PC-3 (cell line): ENCODE measurements at regions not wholly inside any gene's neighbourhood (a gene's known extent, or its start where the extent isn't known, plus 50 kb on each side); places are given as distances from the start of the nearest gene placed in this dataset.

ENCODE experiments used
- ATAC-seq: fragments of 200-7000 bp; cut with Tn5 transposase; 2 replicates; pipeline ENCODE4 v1.9.1; 2020; ENCODE audit warnings: mild to moderate bottlenecking, moderate library complexity
- BruUV-seq: library from RNA; stranded (reverse); fragments of 400-500 nt; replicated peaks from 2 replicates; lab custom pipeline; 2021; lab: Mats Ljungman, UMichigan
- CTCF ChIA-PET: fragments of 300-600 bp; sonication (Branson Sonifier 250); formaldehyde crosslinking; loops from one replicate; lab custom pipeline; 2022; ENCODE audit warnings: antibody characterized with exemption; lab: Charles Lee
- POLR2A ChIA-PET: fragments of 300-600 bp; sonication (Branson Sonifier 250); formaldehyde crosslinking; loops from one replicate; lab custom pipeline; 2022; ENCODE audit warnings: antibody characterized with exemption; ENCODE audit not compliant: unreplicated experiment; lab: Charles Lee
- DNase-seq: peaks from one replicate; pipeline ENCODE4 v3.0.0-alpha.2; 2015
- H2AFZ ChIP-seq: fragments of 300-600 bp; sonication (generic); 2 replicates; pipeline ENCODE4 v1.6.0; 2016; ENCODE audit warnings: antibody characterized with exemption, low read length
- H3F3A ChIP-seq: fragments of 300-600 bp; sonication (generic); one replicate; pipeline ENCODE4 v1.6.0; 2017; ENCODE audit warnings: antibody characterized with exemption, low read length, control low read depth, mild to moderate bottlenecking; ENCODE audit not compliant: unreplicated experiment
- H3K27ac ChIP-seq: fragments of 300-600 bp; sonication (generic); 2 replicates; pipeline ENCODE4 v1.5.1; 2016; ENCODE audit warnings: mild to moderate bottlenecking, low read length
- H3K27me3 ChIP-seq: fragments of 300-600 bp; sonication (generic); 2 replicates; pipeline ENCODE4 v1.6.1; 2016; ENCODE audit warnings: low read length, mixed read lengths
- H3K36me3 ChIP-seq: fragments of 300-600 bp; sonication (generic); 2 replicates; pipeline ENCODE4 v1.6.1; 2016; ENCODE audit warnings: low read depth, mixed run types, low read length, mixed read lengths
- H3K4me1 ChIP-seq: fragments of 300-600 bp; sonication (generic); 2 replicates; pipeline ENCODE4 v1.5.1; 2016; ENCODE audit warnings: low read length; ENCODE audit not compliant: insufficient read depth
- H3K4me2 ChIP-seq: fragments of 300-600 bp; sonication (generic); 2 replicates; pipeline ENCODE4 v1.6.0; 2016; ENCODE audit warnings: low read length
- H3K4me3 ChIP-seq: fragments of 300-600 bp; sonication (generic); 2 replicates; pipeline ENCODE4 v1.5.1; 2016; ENCODE audit warnings: mild to moderate bottlenecking, low read length, mixed read lengths
- H3K79me2 ChIP-seq: fragments of 300-600 bp; sonication (generic); 2 replicates; pipeline ENCODE4 v1.6.1; 2017; ENCODE audit warnings: low read length, mixed read lengths
- H3K9ac ChIP-seq: fragments of 300-600 bp; sonication (generic); 2 replicates; pipeline ENCODE4 v1.6.0; 2016; ENCODE audit warnings: mild to moderate bottlenecking, low read length
- H3K9me2 ChIP-seq: fragments of 300-600 bp; sonication (generic); replicated peaks from 2 replicates; pipeline ENCODE4 v1.6.1; 2016; ENCODE audit warnings: mixed run types, low read length, mixed read lengths
- H3K9me3 ChIP-seq: fragments of 300-600 bp; sonication (generic); 2 replicates; pipeline ENCODE4 v1.6.1; 2016; ENCODE audit warnings: low read length, mixed read lengths
- H4K20me1 ChIP-seq: fragments of 300-600 bp; sonication (generic); 2 replicates; pipeline ENCODE4 v1.6.1; 2016; ENCODE audit warnings: low read length, mixed read lengths
- EZH2 ChIP-seq: fragments of 300-600 bp; sonication (generic); IDR thresholded peaks from one replicate; pipeline ENCODE4 v1.6.1; 2017; ENCODE audit warnings: antibody characterized with exemption, mild to moderate bottlenecking, low read length; ENCODE audit not compliant: unreplicated experiment
- EZH2phosphoT487 ChIP-seq: fragments of 300-600 bp; sonication (generic); IDR thresholded peaks from 2 replicates; pipeline ENCODE4 v1.6.1; 2018; ENCODE audit warnings: mild to moderate bottlenecking, antibody characterized with exemption, low read length, borderline replicate concordance
- intact Hi-C: fragments of 100-400 bp; cut with micrococcal nuclease; formaldehyde crosslinking; loops from 2 replicates; pipeline ENCODE4 v1.9.0; 2023
- TF ChIP-seq, protein P1 (sequence below): fragments of 300-600 bp; sonication (generic); conservative IDR thresholded peaks from 2 replicates; pipeline ENCODE4 v1.5.1; 2017; ENCODE audit warnings: antibody characterized with exemption, low read depth, mild to moderate bottlenecking, low read length

DNA sequence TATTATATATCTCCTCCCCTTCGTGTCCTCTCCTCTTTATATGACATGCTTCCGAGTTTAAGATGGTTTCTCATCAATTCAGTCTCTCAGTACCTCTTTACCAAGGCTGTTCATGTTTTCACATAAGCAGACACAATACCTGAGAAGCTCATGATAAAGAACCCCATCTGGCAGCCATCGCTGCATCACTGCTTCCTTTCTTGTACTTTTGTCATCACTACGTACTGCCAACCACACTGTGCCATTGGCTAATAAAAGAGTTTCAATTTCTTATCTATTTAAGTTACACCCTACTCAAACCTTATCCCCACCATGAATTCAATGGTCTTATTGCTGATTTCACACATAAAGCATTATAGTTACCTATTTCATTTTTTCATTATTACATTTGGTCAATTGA, 484.7 kb upstream of the CNTN4 start:
- Histone ChIP-seq H3F3A (no peaks in the 10 kb centered on the region), H3K9me2 (no peaks in the 10 kb centered on the region), H2AFZ (no peak overlapping the region), H3K79me2 (no peaks in the 10 kb centered on the region), H4K20me1 (no peaks in the 10 kb centered on the region), H3K36me3 (no peaks in the 10 kb centered on the region), H3K4me3 (no peak overlapping the region), H3K27ac (no peak overlapping the region), H3K4me2 (no peak overlapping the region), H3K27me3 (no peaks in the 10 kb centered on the region), H3K4me1 (no peaks in the 10 kb centered on the region), H3K9ac (no peak overlapping the region), H3K9me3 (peaks cover 25% of the 10 kb centered on the region)
- ChIA-PET POLR2A (no interaction called here), CTCF (no interaction called here)
- ATAC-seq (no peak), DNase-seq (no peak)
- intact Hi-C loops, result no loop called here
- TF ChIP-seq EZH2phosphoT487, result no peak
- TF ChIP-seq, protein P1, sequence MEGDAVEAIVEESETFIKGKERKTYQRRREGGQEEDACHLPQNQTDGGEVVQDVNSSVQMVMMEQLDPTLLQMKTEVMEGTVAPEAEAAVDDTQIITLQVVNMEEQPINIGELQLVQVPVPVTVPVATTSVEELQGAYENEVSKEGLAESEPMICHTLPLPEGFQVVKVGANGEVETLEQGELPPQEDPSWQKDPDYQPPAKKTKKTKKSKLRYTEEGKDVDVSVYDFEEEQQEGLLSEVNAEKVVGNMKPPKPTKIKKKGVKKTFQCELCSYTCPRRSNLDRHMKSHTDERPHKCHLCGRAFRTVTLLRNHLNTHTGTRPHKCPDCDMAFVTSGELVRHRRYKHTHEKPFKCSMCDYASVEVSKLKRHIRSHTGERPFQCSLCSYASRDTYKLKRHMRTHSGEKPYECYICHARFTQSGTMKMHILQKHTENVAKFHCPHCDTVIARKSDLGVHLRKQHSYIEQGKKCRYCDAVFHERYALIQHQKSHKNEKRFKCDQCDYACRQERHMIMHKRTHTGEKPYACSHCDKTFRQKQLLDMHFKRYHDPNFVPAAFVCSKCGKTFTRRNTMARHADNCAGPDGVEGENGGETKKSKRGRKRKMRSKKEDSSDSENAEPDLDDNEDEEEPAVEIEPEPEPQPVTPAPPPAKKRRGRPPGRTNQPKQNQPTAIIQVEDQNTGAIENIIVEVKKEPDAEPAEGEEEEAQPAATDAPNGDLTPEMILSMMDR, result no peak
- TF ChIP-seq EZH2, result no peak
- BruUV-seq, result no TSS peak

DNA sequence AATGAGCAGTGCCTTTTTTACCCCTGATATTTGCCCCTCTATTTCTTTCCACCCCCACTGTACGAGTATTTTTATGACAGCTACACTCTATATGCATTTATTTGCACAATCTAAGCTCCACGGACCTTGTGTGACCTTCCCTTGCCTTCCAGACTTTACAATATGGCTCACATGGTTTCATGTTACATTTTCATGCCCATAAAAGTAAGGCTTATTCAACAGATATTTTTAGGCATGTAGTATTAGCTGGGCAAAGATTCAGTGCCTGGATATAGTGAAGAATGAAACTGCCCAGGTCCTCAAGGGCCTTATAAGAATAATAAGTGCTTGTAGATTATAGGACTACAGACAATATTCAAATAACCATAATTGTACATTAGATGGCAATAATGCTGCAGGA, 481.9 kb upstream of the CNTN4 start:
- Histone ChIP-seq H3K79me2 (no peaks in the 10 kb centered on the region), H3F3A (no peaks in the 10 kb centered on the region), H4K20me1 (no peaks in the 10 kb centered on the region), H3K27me3 (no peaks in the 10 kb centered on the region), H3K9me2 (no peaks in the 10 kb centered on the region), H3K4me1 (no peaks in the 10 kb centered on the region), H3K9ac (no peak overlapping the region), H3K9me3 (peaks cover 39% of the 10 kb centered on the region), H3K4me3 (no peak overlapping the region), H3K36me3 (no peaks in the 10 kb centered on the region), H3K4me2 (no peak overlapping the region), H3K27ac (no peak overlapping the region), H2AFZ (no peak overlapping the region)
- ATAC-seq (no peak), DNase-seq (no peak)
- TF ChIP-seq, protein P1, result no peak
- TF ChIP-seq EZH2phosphoT487, result no peak
- no peak for TF ChIP-seq EZH2
- intact Hi-C loops, result no loop called here
- CTCF ChIA-PET, result no interaction called here
- POLR2A ChIA-PET, result no interaction called here
- no TSS peak for BruUV-seq

- POLR2A ChIA-PET, result no interaction called here
- no TSS peak for BruUV-seq
- no peak for ATAC-seq
Observed at GRCh38 chr3:1623896-1624295, 474.8 kb upstream of the CNTN4 start.

More at GRCh38 chr3:1623896-1624295, 474.8 kb upstream of the CNTN4 start:
- Histone ChIP-seq H3K9me2 (no peaks in the 10 kb centered on the region), H2AFZ (no peak overlapping the region), H3K9me3 (peaks cover 31% of the 10 kb centered on the region), H3K79me2 (no peaks in the 10 kb centered on the region), H3K27ac (no peak overlapping the region), H4K20me1 (no peaks in the 10 kb centered on the region), H3F3A (no peaks in the 10 kb centered on the region), H3K4me2 (no peak overlapping the region), H3K4me3 (no peak overlapping the region), H3K36me3 (no peaks in the 10 kb centered on the region), H3K9ac (no peak overlapping the region), H3K27me3 (no peaks in the 10 kb centered on the region), H3K4me1 (no peaks in the 10 kb centered on the region)
- CTCF ChIA-PET, result no interaction called here
- intact Hi-C loops, result no loop called here
- TF ChIP-seq EZH2phosphoT487 (no peak), EZH2 (no peak)
- TF ChIP-seq, protein P1, result no peak
- DNase-seq, result no peak
